T1000 (cell line): ENCODE measurements at regions not wholly inside any gene's neighbourhood (a gene's known extent, or its start where the extent isn't known, plus 50 kb on each side); places are given as distances from the start of the nearest gene placed in this dataset.

Experiments used
- DNase-seq: peaks from one replicate; lab custom pipeline; 2025; ENCODE audit warnings: mixed read lengths; lab: John Stamatoyannopoulos, UW

DNA sequence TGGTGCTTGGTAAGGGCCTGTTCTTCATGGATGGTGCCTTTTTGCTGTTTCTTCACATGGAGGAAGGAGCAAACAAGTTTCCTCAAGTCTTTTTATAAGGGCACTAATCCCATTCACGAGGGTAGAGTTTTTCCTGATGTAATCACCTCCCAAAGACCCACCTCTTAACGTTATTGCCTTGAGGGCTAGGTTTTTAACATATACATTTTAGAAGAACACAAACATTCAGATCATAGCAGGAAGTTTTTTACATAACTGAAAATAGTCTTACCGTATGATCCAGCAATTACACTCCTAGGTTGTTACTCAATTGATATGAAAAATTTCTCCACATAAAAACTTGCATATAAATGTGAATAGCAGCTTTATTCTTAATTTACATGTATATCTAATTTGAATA, 976.3 kb downstream of the DSC3 start:
- no peak for DNase-seq

DNA sequence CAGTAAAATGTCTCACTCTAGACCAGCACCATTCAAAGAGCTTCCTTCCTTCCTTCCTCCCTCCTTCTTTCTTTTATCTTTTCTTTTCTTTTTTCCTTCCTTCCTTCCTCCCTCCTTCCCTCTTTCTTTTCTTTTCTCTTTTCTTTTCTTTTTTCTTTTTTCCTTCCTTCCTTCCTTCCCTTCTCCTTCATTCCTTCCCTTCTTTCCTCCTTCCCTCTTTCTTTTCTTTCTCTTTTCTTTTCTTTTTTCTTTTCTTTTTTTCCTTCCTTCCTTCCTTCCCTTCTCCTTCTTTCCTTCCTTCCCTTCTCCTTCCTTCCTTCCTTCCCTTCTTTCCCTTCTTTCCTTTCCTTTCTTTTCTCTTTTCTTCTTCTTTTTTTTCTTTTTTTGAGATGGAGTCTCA, 985.1 kb downstream of the DSC3 start:
- DNase-seq = no peak

DNA sequence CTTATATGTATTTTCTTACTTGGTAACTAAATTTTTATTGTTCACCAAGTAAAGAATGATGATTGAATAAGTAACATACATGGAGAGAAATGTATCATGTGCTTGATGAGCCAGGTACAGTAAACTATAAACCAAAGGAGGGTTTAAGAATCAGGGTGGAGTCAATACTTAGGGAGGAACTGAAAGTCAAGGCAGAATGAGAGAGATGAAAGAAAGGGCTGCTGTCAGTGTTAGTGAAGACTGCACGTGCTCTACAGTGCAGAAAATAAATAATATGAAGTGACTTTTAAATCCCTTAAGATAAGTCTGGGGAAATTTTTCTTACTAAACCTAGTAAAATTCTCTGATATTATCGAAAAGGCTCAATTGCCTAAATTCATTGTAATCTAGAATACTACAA, 986.0 kb downstream of the DSC3 start:
- no peak for DNase-seq

DNA sequence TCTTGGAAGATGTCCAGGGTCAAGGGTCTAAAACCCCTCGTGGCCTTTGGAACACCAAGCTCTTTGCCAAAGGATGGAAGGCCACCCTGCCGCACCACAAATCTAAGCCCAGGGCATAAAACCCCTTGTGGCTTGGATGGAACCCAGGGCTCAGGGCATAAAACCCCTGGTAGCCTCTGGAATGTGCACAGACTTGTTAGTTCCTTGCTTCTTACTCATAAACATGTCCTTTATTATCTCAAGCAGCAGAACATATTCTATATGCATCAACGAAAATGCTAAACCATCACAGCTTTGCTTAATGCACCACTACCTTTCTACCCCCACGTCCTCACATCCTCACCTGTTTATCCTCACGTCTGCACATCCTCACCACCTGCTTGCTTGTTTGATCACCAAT, 998.0 kb downstream of the DSC3 start:
- no peak for DNase-seq

DNA sequence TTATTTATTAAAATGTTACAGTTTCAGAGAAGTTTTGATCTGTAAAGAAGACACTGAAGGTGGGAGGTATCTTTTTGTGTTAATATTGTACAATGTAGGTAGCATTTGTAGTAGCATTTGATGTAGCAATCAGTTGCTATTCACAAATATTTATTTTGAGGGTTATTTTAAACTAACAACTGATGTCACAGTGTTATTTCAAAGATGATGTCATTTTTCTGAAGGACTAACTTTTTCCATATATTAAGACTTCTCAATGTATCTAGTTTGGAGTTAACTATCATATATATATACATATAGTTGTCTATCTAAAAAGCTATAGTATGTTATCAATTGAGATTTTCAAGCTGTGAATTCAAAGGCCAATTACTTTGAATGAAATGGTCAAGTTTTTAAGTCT, 1003.3 kb downstream of the DSC3 start:
- DNase-seq = no peak

DNA sequence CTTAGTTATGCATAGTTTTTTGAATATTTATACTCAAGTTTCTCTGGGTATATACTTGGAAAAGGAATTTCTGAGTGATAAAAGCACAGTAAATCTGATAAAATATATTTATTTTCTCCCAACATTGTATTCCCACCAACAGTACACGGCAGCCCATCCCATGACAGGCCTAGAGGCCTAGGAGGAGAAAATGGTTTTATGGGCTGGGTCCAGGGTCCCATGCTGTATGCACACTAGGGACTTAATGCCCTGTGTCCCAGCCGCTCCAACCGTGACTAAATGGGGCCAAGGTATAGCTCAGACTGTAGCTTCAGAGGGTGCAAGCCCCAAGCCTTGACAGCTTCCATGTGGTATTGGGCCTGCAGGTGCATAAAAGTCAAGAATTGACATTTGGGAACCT, 1007.7 kb downstream of the DSC3 start:
- DNase-seq = no peak

DNA sequence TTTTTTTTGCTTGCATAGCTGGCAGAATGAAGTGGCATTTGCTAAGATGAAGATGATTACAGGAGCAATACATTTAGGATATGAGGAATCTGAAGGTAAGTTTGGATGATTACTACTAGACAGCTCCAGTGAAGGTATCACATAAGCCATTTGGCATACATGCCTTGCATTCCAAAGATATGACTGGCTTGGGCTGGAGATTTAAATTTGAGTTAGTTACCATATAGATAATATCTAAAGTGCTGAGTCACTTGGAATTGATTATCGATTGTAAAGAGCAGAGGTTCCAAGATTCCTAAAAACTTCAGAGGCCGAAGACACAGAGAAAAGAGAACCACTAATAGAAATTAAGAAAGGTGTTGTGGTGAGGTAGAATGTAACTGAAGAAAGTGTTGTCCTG, 1026.4 kb downstream of the DSC3 start:
- no peak for DNase-seq

DNA sequence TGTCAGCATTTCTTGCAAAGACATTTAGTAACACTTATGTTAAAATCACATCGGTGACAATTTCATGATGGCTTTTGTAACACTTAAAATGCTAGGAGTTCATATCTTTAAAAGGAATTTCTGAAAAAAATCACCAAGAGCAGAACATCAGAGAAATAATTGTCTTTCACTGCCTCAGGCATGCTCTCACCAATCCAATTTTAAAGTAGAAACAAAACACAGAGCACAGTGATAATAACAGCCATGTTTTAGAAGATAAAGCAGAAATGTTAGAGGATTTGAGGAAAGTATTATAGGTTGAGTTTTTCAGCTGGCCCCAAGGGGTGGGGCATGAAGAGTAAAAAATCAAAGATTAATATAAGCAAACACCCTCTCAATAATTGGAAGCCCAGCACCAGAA, 1037.6 kb downstream of the DSC3 start:
- DNase-seq = no peak

DNA sequence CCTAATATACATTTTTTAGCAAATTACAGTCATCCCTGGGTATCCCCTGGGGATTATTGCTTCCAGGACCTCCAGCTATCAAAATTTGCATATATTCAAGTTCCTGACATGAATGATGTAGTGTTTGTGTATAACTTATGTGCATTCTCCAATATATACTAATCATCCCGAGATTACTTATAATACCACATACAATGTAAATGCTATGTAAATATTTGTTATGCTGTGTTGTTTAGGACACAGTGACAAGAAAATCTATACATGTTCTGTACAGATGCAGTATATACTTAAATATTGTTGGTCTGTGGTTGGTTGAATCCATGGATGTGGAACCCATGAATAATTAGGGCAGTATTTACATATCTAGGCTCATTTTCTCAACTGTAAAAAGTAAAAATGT, 1060.3 kb downstream of the DSC3 start:
- DNase-seq = no peak

DNA sequence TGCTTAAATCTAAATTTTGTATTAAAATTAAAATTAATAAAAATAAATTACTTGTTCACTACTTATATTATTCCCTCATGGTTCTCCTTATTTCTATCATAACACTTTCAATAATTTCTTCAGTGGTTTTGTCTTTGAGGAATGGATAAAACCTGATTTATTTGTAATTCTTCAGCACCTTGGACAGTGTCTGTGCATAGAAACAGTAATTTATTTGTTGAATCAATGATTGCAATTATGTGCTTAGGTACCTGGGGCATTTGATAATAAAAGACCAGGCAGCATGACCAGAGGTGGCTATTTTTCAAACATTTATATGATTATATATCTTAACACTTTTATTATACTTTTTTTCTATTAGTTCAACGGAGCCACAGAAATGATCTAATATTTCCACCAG, 1062.7 kb downstream of the DSC3 start:
- no peak for DNase-seq

DNA sequence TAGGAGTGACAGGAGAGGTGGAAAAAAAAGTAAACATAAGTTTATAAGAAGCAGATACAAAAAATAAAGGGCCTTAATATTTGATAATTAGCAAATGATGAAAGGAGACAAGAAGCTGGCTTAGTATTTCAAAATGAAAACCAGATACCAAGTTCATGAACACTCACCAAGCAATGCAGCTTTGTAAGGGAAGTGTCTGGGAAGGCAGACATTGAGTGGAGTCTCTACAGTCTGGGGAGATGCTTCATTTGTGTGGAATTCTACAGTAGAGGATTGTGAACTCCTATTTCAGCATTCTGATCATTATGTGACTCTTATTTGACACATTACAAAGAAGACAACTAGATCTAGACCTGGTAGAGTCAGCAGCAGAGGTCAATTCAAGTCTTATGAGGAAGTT, 1072.7 kb downstream of the DSC3 start:
- DNase-seq = no peak

DNA sequence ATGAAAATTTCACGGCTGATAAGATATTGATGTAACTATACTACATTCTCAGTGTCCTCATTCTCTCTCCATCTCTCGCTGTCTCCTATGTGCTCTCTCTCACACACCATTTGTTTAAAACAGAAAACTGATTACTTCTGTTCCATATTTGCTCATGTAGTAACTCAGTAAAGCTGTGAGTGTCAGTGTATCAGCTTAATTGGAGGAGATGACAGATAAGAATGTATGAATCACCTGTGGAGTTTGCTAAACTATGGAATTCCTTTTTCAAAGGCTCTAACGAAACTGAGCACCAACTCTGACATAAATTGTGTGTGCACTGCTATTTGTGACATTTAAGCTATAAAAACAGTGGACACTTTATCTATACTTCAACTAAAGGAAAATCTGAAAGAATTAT, 1080.0 kb downstream of the DSC3 start:
- no peak for DNase-seq

DNA sequence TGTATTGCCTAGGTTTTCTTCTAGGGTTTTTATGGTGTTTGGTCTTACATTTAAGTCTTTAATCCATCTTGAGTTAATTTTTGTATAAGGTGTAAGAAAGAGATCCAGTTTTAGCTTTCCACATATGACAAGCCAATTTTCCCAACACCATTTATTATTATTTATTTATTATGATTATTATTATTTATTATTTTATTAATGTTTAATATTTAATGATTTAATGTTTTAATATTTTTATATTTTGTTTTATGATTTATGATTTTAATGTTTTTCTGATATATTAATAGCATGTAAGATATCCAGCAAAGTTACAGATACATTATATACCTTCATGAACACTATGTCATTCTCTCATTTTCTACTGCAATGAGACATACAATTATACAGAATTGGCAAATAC, 1082.0 kb downstream of the DSC3 start:
- no peak for DNase-seq

DNA sequence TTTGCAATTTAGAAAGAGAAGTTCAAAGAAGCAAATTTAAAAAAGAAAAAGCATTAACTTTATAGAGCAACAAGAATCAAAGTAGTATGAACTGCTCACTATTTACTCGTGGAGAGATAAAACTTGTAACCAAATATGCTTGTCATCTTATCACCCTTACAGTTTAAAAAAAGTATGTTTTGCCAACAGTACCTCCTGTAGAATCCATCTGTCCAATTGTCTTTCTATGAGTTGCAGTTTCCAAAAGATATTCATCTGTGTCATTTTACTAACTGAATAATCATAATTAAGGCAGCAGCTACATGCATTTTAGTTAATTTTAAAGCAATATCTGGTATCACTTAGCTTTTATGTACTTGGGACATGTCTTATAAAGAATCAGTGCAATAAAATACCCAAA, 1112.3 kb downstream of the DSC3 start:
- no peak for DNase-seq

DNA sequence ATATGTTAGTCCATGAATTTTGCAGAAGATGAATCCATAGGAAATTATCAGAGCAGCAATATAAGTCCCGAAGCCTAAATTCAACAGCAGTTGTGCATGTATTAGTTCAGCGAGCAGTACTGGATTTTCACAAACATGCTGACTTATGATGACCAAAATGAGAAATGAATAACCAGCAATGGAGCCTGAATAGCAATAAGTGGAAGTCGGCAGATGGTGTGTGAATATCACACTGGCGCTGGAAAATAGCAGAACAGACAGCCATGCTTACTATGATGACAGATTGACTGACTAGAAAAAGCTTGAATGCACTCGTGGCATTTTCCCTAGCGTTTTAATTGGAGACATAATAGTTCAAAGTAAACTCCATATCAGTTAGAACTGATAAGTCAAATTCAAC, 1114.5 kb downstream of the DSC3 start:
- DNase-seq = no peak

DNA sequence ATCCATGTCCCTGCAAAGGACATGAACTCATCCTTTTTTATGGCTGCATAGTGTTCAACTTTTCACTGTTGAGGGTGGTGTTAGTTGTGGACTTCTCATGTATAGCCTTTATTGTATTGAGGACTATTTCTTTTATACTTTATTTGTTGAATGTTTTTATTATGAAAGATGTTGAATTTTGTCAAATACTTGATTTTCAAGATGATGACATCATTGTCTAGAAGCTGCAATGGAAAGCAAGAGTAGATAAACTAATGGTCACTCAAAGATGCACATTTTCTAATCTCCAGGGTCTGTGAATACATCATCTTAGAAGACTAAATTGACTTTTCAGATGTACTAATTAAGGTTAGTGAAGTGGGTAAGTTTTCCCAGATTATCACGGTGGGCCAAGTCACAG, 1117.0 kb downstream of the DSC3 start:
- DNase-seq = no peak

DNA sequence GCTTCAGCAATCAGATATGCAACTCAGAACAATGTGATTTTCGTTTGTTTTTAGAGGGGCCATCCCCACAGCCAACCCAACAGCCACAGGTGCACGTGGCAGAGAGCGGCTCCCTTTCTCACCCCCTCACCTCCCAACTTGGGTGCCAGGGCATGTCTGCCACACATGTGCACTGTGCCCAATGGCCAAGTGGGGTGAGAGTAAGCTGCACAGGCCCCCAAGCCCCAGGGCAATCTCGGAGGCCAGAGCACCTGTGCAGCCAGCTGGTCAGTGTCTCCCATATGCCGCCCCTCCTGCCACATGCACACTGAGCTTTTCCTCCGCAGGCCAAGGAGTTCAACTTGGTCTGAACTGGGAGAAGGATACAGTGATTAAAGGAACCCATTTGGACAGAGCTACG, 1130.2 kb downstream of the DSC3 start:
- no peak for DNase-seq

DNA sequence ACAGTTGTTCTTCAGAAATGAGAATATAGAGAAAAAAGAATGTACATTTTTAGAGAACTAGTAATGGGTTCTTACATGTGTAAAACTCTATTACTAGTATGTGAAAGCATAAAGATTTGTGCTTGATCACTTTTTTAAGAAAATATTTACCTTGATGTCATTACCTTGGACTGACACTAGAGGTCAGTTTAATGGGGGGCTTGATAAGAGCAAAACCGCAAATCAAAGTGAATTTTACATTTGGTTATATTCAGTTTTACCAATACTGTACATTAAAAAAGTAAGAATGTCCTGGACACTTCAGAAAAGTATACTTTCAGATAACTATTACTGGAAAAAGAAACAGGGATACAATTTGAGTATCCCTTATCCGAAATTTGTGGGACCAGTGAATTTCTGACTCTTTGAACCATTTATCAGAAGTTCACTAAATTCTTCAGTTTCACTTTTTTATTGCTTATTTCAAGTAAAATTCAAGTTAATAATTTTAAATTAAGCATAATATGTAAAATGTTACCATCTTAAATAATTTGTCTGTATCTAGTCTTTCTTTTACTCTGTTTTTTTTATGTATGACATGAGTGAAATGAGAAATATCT, 1149.5 kb downstream of the DSC3 start:
- DNase-seq = no peak

DNA sequence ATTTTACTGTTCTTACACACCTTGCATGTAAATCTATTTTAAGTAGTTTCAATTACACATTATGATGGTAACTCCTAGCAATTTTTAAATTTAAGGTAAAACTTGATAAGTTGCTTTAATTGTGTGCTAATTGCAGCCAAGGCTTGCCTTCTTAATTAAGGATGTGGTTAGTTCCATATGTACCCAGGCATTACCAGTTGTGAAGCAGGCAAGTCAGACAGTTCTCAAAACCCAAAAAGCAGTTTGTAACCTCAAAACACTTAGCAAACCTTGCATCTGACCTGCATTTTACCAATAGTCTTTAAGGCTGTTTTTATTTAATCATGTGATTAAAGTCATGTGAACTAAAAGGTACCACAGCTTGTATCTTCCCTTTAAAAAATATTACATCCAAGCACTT, 1159.4 kb downstream of the DSC3 start:
- no peak for DNase-seq

DNA sequence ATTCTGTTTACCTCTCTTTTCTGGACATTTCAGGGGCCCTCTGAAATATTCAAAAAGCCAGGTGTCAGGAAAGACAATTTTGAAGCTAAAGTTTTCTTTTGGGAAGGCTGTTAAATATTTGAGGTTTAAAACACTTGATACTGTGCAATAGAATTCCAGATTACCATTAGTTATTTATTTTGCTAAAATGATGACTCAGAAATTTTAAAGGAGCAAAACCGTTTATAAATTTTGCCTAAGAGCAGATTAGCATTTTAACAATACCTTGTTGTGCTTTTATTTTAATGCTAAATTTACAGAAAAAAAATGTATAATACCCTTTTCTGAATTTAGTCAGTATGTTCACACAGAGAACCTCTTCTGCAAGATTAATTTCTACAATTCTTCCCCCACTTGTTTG, 1159.9 kb downstream of the DSC3 start:
- no peak for DNase-seq

DNA sequence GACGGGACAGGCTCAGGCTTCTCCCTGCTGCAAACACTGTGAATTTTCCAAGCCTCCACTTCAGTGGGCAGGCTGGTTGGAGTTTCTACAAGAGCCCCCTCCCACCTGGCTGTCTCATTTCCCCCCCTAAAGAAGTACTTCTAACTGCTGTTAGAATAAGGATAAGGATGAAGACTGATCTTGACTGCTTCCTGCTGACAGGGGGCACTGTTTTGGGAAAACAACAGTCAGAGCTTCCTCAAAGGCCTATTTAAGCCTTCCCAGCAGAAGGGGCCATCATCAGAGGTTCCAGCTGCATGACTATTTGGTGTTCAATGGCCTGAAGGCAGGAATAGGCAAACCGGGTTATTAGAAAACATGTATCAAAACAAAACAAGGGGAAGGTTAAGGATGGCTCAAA, 1162.8 kb downstream of the DSC3 start:
- no peak for DNase-seq

DNA sequence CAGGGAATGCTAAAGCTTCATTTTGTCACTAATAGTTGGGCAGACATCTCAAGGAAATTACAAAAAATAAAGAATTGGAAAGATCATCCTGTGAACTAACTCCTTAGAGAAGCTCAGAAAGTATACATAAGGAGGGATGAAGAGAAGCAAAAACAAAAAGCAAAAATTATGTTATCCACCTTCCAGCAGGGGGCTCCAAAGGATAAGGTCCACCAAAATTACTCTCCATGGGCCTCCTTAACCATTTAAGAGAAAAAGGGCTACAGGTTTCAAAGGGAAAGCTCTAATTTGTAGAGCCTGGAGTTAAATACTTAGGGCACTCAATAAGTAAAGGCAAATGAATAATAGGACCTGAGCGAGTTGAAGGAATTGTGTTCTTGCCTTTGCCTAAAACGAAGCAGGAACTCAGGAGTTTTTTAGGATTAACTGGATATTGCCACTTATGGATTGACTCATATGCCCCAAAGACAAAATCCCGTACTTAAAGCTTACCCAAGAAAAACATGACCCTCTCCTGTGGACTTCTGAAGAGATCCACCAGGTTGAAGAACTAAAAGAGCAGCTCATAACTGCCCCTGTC, 1167.9 kb downstream of the DSC3 start:
- no peak for DNase-seq

DNA sequence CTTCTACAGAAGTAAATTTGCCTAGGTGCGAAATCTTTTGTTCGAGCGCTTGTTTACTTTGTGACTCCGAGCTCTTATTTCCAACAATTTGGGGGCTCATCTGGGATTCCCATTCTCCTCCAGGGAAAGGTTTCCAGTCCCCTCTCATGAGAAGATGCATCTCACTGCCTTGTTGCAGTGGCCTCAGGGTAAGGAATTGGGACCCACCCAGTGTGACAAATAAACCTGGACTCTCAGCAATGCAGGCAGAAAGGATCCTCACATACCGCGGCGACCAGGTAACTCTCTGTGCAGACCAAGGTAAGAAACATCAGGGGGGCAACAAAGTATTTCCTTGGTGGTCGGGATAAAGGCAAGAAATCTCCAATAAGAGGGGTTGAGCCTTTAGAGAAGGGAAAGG, 1169.3 kb downstream of the DSC3 start:
- no peak for DNase-seq

DNA sequence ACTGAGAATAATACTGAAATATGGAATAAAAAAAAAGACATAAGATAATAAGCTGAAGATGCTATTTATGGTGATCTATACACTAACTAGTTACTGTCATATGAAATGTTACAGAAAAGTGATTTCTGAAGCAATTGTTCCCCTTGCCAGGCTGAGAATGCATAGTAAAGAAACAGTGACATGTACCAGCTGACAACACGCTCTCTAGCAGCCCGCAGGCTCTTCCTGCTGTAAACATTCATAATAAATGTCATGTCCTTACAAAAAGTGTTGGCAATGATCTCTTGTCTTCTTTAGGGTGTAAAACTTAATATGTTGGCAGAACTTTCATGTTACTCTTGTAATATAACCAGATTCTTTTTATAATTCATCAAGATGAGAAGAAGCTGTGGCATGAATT, 1171.3 kb downstream of the DSC3 start:
- DNase-seq = no peak

DNA sequence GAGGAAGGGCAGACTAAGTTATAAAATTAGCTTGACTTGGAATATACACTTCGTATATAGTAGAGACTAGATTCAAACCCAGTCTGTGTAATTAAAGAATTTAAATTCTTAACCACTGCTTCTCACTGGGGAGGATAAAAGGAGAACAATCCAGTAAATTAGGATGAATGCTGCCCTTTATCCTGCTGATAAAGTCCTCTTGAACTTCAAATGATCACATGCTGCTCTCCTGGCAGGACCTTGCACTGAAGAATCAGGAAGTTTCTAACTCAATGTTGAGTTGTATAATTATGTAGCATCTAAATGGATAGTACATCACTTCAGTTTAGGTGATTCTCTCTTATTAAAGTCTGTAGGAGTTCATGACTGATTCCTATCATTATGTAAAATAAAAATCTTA, 1179.7 kb downstream of the DSC3 start:
- no peak for DNase-seq
